ENCODE measurements at regions not wholly inside any gene's neighbourhood (a gene's known extent, or its start where the extent isn't known, plus 50 kb on each side); places are given as distances from the start of the nearest gene placed in this dataset.

DNA sequence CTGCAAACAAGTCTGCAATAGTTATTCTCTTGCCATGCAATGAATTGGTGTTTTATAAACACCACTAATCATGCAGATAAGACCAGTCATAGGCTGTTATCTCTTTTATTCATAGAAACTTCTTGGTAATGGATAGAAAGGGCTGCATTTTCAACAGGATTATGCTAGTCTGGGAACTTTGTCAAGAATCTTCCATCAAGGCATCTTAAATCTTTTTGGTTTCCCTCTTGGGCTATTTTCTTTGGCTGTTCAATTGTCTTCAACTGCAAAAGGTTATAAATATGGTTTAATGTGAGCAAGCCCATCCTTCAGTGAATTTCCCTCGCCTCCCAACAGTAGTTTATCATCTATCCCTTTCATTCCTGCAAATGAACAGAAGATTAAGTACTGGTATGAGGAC is 59.0 kb upstream of the MINAR1 start:
- Histone ChIP-seq H3K27ac (ENCODE audit: low read length) (no peak overlapping the region), H3K79me2 (ENCODE audit: low read length) (no peaks in the 10 kb centered on the region), H3K9ac (ENCODE audit: low read length) (no peak overlapping the region), H3F3A (ENCODE audit: insufficient read depth, low read length) (no peaks in the 10 kb centered on the region), H3K9me2 (replicated peaks; ENCODE audit: insufficient read depth, low read length) (no peaks in the 10 kb centered on the region), H3K4me2 (ENCODE audit: low read depth, low read length) (no peak overlapping the region), H3K36me3 (replicated peaks; ENCODE audit: insufficient read depth, low read length) (no peaks in the 10 kb centered on the region), H3K27me3 (replicated peaks; ENCODE audit: insufficient read depth, low read length) (no peaks in the 10 kb centered on the region), H3K4me1 (ENCODE audit: low read length) (no peaks in the 10 kb centered on the region), H4K20me1 (ENCODE audit: insufficient read depth, low read length) (no peaks in the 10 kb centered on the region), H3K4me3 (ENCODE audit: low read length) (no peak overlapping the region), H2AFZ (ENCODE audit: low read length) (no peak overlapping the region), H3K9me3 (replicated peaks; ENCODE audit: insufficient read depth, low read length) (no peaks in the 10 kb centered on the region)
- TF ChIP-seq EZH2 (optimal IDR thresholded peaks at IDR 0.05; ENCODE audit: low read depth, low read length) = no peak
- no peak for TF ChIP-seq CTCF (IDR thresholded peaks at IDR 0.05; ENCODE audit: low read length)
- DNase-seq = no peak

DNA sequence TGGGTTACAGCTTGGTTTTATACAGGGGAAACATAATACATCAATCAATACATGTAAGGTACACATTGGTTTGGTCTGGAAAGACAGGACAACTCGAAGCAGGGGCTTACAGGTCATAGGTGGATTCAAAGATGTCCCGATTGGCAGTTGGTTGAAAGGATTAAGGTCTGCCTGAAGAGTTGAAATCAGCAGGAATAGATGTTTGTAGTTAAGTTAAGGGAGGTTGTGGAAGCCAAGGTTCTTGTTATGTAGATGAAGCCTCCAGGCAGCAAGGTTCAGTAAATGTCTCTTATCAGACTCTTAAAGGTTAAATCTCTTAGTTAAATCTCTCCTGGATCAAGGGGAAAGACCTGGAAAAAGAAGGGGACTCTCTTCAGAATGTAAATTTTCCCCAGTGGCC is 58.4 kb upstream of the MINAR1 start:
- Histone ChIP-seq H2AFZ (ENCODE audit: low read length) (no peak overlapping the region), H3K4me3 (ENCODE audit: low read length) (no peak overlapping the region), H3K9me3 (replicated peaks; ENCODE audit: insufficient read depth, low read length) (no peaks in the 10 kb centered on the region), H4K20me1 (ENCODE audit: insufficient read depth, low read length) (no peaks in the 10 kb centered on the region), H3K4me2 (ENCODE audit: low read depth, low read length) (no peak overlapping the region), H3F3A (ENCODE audit: insufficient read depth, low read length) (no peaks in the 10 kb centered on the region), H3K79me2 (ENCODE audit: low read length) (no peaks in the 10 kb centered on the region), H3K27me3 (replicated peaks; ENCODE audit: insufficient read depth, low read length) (no peaks in the 10 kb centered on the region), H3K9ac (ENCODE audit: low read length) (no peak overlapping the region), H3K4me1 (ENCODE audit: low read length) (no peaks in the 10 kb centered on the region), H3K36me3 (replicated peaks; ENCODE audit: insufficient read depth, low read length) (no peaks in the 10 kb centered on the region), H3K27ac (ENCODE audit: low read length) (no peak overlapping the region), H3K9me2 (replicated peaks; ENCODE audit: insufficient read depth, low read length) (no peaks in the 10 kb centered on the region)
- DNase-seq = no peak
- TF ChIP-seq CTCF (IDR thresholded peaks at IDR 0.05; ENCODE audit: low read length) (no peak), EZH2 (optimal IDR thresholded peaks at IDR 0.05; ENCODE audit: low read depth, low read length) (no peak), EZH2phosphoT487 (IDR thresholded peaks at IDR 0.05; ENCODE audit: low read length) (no peak)

DNA sequence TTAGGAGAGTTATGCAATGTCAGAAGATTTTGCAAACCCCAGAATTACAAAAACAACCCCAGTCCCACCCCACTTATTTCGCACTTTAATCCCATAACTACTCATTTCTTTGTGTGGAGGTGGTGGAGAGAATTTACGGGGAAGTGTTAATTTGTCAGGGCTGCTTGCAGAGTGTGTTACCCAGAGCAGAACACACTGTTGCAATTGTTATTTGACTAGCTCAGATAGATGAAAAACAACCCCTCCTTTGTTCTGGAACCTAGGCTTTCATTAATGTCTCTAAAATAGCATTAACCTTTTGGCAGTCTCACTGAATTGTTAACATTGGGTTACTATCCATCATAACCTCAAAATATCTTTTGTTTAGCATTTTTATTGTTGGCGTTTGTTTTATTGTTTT is 55.8 kb upstream of the MINAR1 start:
- Histone ChIP-seq H4K20me1 (ENCODE audit: insufficient read depth, low read length) (no peaks in the 10 kb centered on the region), H3K9ac (ENCODE audit: low read length) (no peak overlapping the region), H3K36me3 (replicated peaks; ENCODE audit: insufficient read depth, low read length) (no peaks in the 10 kb centered on the region), H3K4me1 (ENCODE audit: low read length) (no peaks in the 10 kb centered on the region), H3K9me3 (replicated peaks; ENCODE audit: insufficient read depth, low read length) (no peaks in the 10 kb centered on the region), H3K4me2 (ENCODE audit: low read depth, low read length) (no peak overlapping the region), H3K27me3 (replicated peaks; ENCODE audit: insufficient read depth, low read length) (no peaks in the 10 kb centered on the region), H2AFZ (ENCODE audit: low read length) (no peak overlapping the region), H3K9me2 (replicated peaks; ENCODE audit: insufficient read depth, low read length) (no peaks in the 10 kb centered on the region), H3K27ac (ENCODE audit: low read length) (no peak overlapping the region), H3F3A (ENCODE audit: insufficient read depth, low read length) (no peaks in the 10 kb centered on the region), H3K4me3 (ENCODE audit: low read length) (no peak overlapping the region), H3K79me2 (ENCODE audit: low read length) (no peaks in the 10 kb centered on the region)
- no peak for TF ChIP-seq CTCF (IDR thresholded peaks at IDR 0.05; ENCODE audit: low read length)
- no peak for TF ChIP-seq EZH2phosphoT487 (IDR thresholded peaks at IDR 0.05; ENCODE audit: low read length)
- TF ChIP-seq EZH2 (optimal IDR thresholded peaks at IDR 0.05; ENCODE audit: low read depth, low read length) = no peak
- DNase-seq = no peak
